ENCODE measurements at regions not wholly inside any gene's neighbourhood (a gene's known extent, or its start where the extent isn't known, plus 50 kb on each side); places are given as distances from the start of the nearest gene placed in this dataset.

GRCh38 chr12:107525063-107525718 is 160.4 kb upstream of the PWP1 start:
- DNase-seq (ENCODE audit: low spot score), result no peak

DNA sequence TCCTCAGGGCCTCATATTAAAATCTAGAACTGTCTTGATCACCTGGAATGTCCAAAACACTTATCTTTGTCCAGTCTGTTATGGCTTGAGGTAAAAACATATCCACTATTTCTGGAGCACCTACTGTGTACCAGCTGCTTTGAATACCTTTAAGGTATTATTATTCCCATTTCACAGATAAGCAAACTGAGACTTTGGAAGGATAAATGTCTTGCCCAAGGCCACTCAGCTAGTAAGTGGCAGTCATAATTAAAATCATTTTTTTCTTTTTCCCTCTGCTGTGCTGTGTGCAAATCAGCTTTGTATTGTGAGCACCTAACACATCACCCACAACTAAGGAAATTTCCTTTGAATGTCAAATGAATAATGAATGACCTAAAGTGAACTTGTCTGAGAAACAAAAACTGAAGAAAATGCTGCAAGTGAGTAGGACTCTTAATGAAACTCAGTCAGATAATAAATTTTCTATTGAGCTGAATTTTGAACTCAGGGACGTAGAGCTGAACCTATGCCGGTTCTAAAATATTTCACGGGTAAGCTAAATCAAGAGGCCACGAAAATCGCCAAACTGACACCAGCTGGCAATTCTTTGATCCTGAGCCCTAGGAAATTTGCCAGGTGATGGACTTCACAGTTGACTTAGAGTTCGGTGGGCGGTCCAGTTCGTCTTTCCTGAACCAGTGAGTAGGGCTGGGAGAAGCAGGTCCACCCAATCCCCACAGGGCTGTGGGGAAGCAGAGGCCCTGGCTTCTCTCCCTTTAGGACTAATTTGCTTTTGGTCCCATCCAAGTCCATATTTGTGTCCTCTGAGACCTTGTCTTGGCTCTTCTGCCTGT is 159.7 kb upstream of the PWP1 start:
- no peak for DNase-seq (ENCODE audit: low spot score)

DNA sequence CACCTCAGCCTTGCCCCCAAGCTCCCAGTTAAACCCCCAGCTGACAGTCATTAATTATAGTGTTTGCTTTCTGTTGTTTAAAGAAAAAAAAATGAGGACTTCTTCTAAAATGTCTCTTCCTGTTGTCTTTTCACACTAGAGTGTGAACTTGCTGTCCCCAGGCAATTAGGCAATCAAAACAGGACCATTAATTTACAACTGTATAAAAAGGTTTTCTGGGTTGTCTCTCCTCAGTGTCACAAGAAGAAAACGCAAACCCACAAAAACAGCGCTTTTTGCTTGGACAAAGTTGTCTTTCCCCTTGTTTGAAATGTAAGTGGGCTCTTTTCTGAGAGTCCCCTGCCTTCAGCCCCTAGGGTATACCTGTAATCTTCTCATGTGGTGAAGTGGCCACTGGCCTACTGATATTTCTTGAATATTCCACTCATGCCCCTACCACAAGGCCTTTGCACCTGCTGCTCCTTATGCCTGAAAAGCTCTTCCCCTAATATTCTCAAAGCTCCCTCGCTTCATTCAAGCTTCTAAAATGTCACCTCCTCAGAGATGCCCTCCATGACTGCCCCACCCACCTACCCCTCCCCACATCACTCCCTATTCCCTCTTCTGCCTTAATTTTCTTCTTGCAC is 158.9 kb upstream of the PWP1 start:
- no peak for DNase-seq (ENCODE audit: low spot score)

DNA sequence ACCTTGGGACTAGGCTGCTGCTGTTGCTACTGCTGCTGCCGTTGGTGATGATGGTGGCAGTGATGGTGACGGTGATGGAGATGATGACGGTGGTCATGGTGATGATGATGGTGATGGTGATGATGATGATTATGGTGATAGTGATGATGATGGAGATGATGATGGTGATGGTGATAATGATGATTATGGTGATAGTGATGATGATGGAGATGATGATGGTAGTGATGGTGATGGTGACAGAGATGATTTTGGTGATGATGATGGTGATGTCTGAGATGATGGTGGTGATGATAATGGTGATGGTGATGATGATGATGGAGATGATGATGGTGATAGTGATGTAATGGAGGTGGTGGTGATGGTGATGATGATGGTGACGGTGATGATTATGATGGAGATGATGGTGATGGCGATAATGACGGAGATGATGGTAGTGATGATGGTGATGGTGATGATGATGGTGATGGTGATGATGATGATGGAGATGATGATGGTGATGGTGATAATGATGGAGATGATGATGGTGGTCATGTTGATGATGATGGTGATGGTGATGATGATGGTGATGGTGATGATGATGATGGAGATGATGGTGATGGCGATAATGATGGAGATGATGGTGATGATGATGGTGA is 156.8 kb upstream of the PWP1 start:
- no peak for DNase-seq (ENCODE audit: low spot score)

- DNase-seq (ENCODE audit: low spot score), result no peak
Measured at GRCh38 chr12:107529991-107530390, 155.6 kb upstream of the PWP1 start.

- DNase-seq (ENCODE audit: low spot score), result no peak
Measured at GRCh38 chr12:107530701-107531100, 154.9 kb upstream of the PWP1 start.

DNA sequence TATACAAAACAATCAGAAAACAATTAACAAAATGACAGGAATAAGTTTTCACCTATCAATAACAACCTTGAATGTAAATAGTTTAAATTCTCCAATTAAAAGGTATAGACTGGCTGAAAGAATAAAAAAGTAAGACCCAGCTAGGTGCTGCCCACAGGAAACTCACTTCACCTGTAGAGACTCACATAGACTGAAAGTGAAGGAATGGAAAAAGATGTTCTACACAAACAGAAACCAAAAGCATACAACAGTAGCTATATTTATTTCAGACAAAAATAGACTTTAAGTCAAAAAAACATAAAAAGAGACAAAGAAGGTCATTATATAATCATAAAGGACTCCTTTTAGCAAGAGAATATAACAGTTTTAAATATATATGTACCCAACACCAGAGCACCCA is 152.4 kb upstream of the PWP1 start:
- no peak for DNase-seq (ENCODE audit: low spot score)

GRCh38 chr12:107536613-107537012 is 149.0 kb upstream of the PWP1 start:
- DNase-seq (ENCODE audit: low spot score), result no peak

DNA sequence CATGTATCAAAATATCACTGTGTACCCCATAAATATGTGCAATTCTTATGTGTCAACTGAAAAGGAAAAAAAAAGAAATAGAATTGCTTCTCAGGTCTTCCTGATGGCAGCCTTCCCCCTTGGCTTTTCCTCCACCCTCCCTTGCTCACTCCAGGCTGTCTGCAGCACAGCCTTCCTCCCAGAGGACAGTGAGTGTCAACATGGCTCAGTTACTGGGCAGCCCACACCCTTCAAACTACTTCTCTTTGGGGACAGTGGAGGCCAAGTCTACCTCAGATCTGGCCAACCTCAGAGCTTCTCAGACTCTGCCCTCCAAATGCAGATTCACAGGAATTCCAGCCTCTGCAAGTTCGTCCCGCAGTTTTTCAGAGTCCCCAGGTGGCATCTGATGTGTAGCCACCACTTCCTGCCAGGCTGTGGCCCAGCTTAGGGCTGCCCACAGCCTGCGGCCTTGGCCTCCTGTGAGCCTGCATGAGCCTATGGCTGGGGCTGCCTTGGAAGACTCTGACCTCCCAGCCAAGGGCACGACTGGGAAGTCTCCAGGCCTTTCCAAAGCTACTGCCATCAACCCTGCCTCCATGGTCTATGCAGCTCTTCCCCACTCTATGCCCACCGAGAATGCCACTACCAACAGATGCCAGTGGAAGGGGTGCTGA is 148.0 kb upstream of the PWP1 start:
- DNase-seq (ENCODE audit: low spot score), result no peak

- DNase-seq (ENCODE audit: low spot score), result no peak
Measured at GRCh38 chr12:107539196-107539939, 146.2 kb upstream of the PWP1 start.

DNA sequence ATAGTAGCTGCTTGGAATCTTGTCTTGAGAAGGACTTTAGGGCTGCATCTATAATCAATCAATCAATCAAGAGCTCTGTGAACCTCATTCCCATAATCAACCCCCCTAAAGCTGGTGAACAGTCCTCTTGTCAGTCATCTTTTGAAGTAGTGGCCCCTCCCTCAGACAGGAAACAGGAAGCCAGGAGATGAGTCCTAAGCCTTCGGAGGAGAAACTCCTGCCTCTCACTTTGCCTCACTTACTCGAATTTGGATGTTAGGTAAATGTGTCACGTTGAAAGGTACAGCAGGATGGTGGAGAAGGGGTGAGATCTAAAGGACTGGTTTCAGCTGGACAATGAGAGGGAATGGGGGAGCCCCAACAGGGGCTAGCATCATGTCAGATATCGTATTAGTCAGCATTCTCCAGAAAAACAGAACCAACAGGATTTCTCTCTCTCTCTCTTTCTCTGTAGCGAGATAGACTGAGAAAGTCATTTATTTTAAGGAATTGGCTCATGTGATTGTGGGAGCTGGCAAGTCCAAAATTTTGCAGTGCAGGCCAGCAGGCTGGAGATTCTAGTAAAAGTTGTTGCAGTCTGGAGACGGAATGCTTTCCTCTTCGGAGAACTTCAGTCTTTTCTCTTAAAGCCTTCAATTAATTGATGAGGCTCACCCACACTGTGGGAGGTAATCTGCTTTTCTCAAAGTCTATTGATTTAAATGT is 144.4 kb upstream of the PWP1 start:
- DNase-seq (ENCODE audit: low spot score), result no peak

DNA sequence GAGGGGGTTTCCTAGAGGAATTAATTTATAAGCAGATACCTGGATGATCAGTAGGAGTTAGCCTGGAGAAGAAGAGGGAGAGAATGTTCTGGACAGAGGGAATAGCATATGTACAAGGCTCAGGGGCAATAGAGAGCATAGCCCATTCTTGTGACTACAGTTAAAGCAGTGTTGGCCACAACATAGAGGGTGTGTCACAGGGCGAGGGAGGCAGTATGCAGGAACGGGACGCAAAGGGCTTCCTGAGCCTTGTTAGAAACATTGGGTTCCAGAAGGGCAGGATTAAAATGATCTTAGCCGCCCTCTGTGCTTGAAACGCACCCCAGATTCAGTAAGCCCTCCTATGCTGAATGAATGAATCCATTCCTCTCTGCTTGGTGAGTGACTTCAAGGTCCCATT is 142.2 kb upstream of the PWP1 start:
- DNase-seq (ENCODE audit: low spot score), result no peak

DNA sequence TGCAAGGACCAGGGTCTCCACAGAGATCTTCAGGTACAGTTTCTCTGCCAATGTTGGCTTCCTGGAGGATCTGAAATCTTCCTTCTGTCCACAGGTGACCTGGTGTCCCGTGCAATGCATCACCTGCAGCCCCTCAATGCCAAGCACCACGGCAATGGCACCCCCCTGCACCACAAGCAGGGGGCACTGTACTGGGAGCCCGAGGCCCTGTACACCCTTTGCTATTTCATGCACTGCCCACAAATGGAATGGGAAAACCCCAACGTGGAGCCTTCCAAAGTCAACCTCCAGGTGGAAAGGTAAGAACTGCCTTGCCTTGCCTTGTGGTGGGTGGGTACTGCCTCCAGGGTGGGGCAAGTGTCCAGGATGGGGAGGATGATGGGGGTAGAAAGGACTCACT is 141.8 kb upstream of the PWP1 start:
- DNase-seq (ENCODE audit: low spot score), result no peak

DNA sequence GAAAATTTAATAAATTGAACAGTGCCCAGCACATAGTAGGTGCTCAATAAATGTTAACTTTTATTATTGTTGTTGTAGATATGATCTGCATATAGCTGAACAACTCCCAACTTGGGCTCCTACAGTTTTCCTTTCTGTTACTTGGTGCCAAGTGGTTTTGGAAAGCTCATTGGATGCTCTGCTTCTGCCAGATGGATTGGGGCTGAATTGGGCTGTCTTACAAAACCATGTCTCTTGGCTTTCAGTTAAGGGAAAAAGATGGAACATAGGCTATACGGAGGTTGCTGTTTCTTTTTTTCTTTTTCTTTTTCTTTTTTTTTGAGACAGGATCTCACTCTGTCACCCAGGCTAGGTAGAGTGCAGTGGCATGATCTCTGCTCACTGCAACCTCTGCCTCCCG is 140.7 kb upstream of the PWP1 start:
- no peak for DNase-seq (ENCODE audit: low spot score)

GRCh38 chr12:107545737-107546353 is 139.8 kb upstream of the PWP1 start:
- no peak for DNase-seq (ENCODE audit: low spot score)

DNA sequence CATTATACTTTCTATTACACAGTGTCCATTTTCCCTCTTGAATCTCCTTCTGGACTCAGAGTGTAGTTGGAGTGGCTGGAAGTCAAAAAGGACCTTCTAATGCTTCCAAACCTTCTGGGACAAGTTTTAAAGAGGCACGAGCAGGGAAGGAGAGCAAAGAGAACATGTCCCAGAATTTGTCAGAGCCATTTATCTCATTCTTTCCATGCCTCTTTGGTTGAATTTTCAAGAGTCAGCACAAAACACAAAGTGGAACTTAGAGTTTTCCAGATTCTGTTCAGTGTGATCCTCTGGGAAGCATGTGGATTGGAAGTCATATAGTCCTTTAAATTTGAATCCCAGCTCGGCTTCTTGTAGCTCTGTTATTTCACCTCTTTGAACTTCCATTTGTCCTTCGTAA is 138.2 kb upstream of the PWP1 start:
- DNase-seq (ENCODE audit: low spot score), result no peak

GRCh38 chr12:107549651-107550480 is 135.7 kb upstream of the PWP1 start:
- no peak for DNase-seq (ENCODE audit: low spot score)

- no peak for DNase-seq (ENCODE audit: low spot score)
Measured at GRCh38 chr12:107551434-107551833, 134.2 kb upstream of the PWP1 start.

DNA sequence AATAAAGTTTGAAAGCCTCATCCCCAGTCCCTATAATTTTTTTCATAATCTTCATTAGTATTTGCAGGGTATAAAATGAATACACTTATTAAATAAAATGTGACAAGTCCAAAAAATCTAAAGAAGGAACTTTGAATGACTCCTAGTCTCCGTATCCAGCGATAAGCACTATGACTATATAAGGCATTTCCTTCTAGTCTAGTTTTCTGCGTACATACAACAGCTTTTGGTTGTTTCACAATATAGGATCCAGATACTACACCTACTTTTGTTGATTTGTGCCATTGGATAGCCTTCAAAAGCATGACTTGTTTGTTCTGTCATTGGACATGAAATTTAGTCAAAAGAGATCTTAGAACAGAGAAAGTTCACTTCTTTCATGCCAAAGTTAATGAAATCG is 133.3 kb upstream of the PWP1 start:
- no peak for DNase-seq (ENCODE audit: low spot score)
